ENCODE measurements at regions not wholly inside any gene's neighbourhood (a gene's known extent, or its start where the extent isn't known, plus 50 kb on each side); places are given as distances from the start of the nearest gene placed in this dataset.
"Not testable (repeated sequence)": the region's sequence is repeated elsewhere in the genome, so short reads cannot be mapped to it uniquely, and the experiment has no call there.

GRCh38 chr21:6101588-6101987 is 4419.8 kb upstream of the TPTE start:
- intact Hi-C loops (cut with micrococcal nuclease); H4K20me1 ChIP-seq (ENCODE audit: insufficient read depth, low read length); H2AFZ ChIP-seq (ENCODE audit: insufficient read depth, low read depth, low read length, poor library complexity, severe bottlenecking); H3K79me2 ChIP-seq (ENCODE audit: insufficient read depth, low read length); H3K4me1 ChIP-seq (ENCODE audit: control insufficient read depth in 1 of 2, insufficient read depth in 2 of 2, low read length in 2 of 2); H3K9me3 ChIP-seq (replicated peaks in 1 of 2; ENCODE audit: control insufficient read depth in 1 of 2, insufficient read depth in 1 of 2, low read length in 2 of 2); H3K4me3 Mint-ChIP-seq; H3K36me3 Mint-ChIP-seq; H3K27ac ChIP-seq (ENCODE audit: low read depth in 1 of 2, low read length in 2 of 2); H3K36me3 ChIP-seq (replicated peaks in 1 of 2; ENCODE audit: control insufficient read depth in 1 of 2, insufficient read depth in 2 of 2, low read length in 2 of 2); H3K9me3 Mint-ChIP-seq; H3K4me2 ChIP-seq (replicated peaks; ENCODE audit: extremely low read depth, low read length, poor library complexity, severe bottlenecking); H3K9ac ChIP-seq (ENCODE audit: insufficient read depth, low read length, poor library complexity, severe bottlenecking); H3K4me3 ChIP-seq (replicated peaks in 1 of 3; ENCODE audit: low read depth in 2 of 3, low read length in 3 of 3); H3K27ac Mint-ChIP-seq; H3K4me1 Mint-ChIP-seq; H3K27me3 ChIP-seq (ENCODE audit: control insufficient read depth in 2 of 2, insufficient read depth in 2 of 2, low read length in 2 of 2); DNase-seq; H3K27me3 Mint-ChIP-seq (ENCODE audit: low read depth in 3 of 3): not testable (repeated sequence)
- WGBS (ENCODE audit: insufficient coverage): no CpG with 5 or more reads among the region's 9 CpGs

- H3K27ac Mint-ChIP-seq; DNase-seq; H3K9me3 Mint-ChIP-seq; H3K4me1 Mint-ChIP-seq; H3K4me2 ChIP-seq (replicated peaks; ENCODE audit: extremely low read depth, low read length, poor library complexity, severe bottlenecking); H3K27me3 ChIP-seq (ENCODE audit: control insufficient read depth in 2 of 2, insufficient read depth in 2 of 2, low read length in 2 of 2); H3K36me3 ChIP-seq (replicated peaks in 1 of 2; ENCODE audit: control insufficient read depth in 1 of 2, insufficient read depth in 2 of 2, low read length in 2 of 2); H3K27me3 Mint-ChIP-seq (ENCODE audit: low read depth in 3 of 3); intact Hi-C loops (cut with micrococcal nuclease); H3K36me3 Mint-ChIP-seq; H2AFZ ChIP-seq (ENCODE audit: insufficient read depth, low read depth, low read length, poor library complexity, severe bottlenecking); H3K4me1 ChIP-seq (ENCODE audit: control insufficient read depth in 1 of 2, insufficient read depth in 2 of 2, low read length in 2 of 2); H3K9ac ChIP-seq (ENCODE audit: insufficient read depth, low read length, poor library complexity, severe bottlenecking); H3K4me3 ChIP-seq (replicated peaks in 1 of 3; ENCODE audit: low read depth in 2 of 3, low read length in 3 of 3); H3K27ac ChIP-seq (ENCODE audit: low read depth in 1 of 2, low read length in 2 of 2); H3K4me3 Mint-ChIP-seq; H3K79me2 ChIP-seq (ENCODE audit: insufficient read depth, low read length); H3K9me3 ChIP-seq (replicated peaks in 1 of 2; ENCODE audit: control insufficient read depth in 1 of 2, insufficient read depth in 1 of 2, low read length in 2 of 2); H4K20me1 ChIP-seq (ENCODE audit: insufficient read depth, low read length): not testable (repeated sequence)
- no CpG with 5 or more reads among the region's 8 CpGs for WGBS (ENCODE audit: insufficient coverage)
These were observed 4416.8 kb upstream of the TPTE start for GRCh38 chr21:6104546-6104945.

GRCh38 chr21:6106686-6107567 is 4414.5 kb upstream of the TPTE start:
- not testable (repeated sequence) for DNase-seq

GRCh38 chr21:6108894-6109293 is 4412.5 kb upstream of the TPTE start:
- H3K4me3 ChIP-seq (replicated peaks in 1 of 3; ENCODE audit: low read depth in 2 of 3, low read length in 3 of 3); H3K4me3 Mint-ChIP-seq; H3K27me3 ChIP-seq (ENCODE audit: control insufficient read depth in 2 of 2, insufficient read depth in 2 of 2, low read length in 2 of 2); H3K9me3 Mint-ChIP-seq; H3K9me3 ChIP-seq (replicated peaks in 1 of 2; ENCODE audit: control insufficient read depth in 1 of 2, insufficient read depth in 1 of 2, low read length in 2 of 2); H2AFZ ChIP-seq (ENCODE audit: insufficient read depth, low read depth, low read length, poor library complexity, severe bottlenecking); H3K36me3 Mint-ChIP-seq; H3K27ac ChIP-seq (ENCODE audit: low read depth in 1 of 2, low read length in 2 of 2); H4K20me1 ChIP-seq (ENCODE audit: insufficient read depth, low read length); H3K4me1 ChIP-seq (ENCODE audit: control insufficient read depth in 1 of 2, insufficient read depth in 2 of 2, low read length in 2 of 2); H3K27ac Mint-ChIP-seq; H3K4me2 ChIP-seq (replicated peaks; ENCODE audit: extremely low read depth, low read length, poor library complexity, severe bottlenecking); DNase-seq; H3K9ac ChIP-seq (ENCODE audit: insufficient read depth, low read length, poor library complexity, severe bottlenecking); intact Hi-C loops (cut with micrococcal nuclease); H3K36me3 ChIP-seq (replicated peaks in 1 of 2; ENCODE audit: control insufficient read depth in 1 of 2, insufficient read depth in 2 of 2, low read length in 2 of 2); H3K79me2 ChIP-seq (ENCODE audit: insufficient read depth, low read length); H3K4me1 Mint-ChIP-seq; H3K27me3 Mint-ChIP-seq (ENCODE audit: low read depth in 3 of 3): not testable (repeated sequence)
- WGBS (ENCODE audit: insufficient coverage): no CpG with 5 or more reads among the region's 6 CpGs

More at GRCh38 chr21:6106686-6107567, 4414.5 kb upstream of the TPTE start:
- H3K9ac ChIP-seq (ENCODE audit: insufficient read depth, low read length, poor library complexity, severe bottlenecking); H3K4me1 Mint-ChIP-seq; H3K9me3 ChIP-seq (replicated peaks in 1 of 2; ENCODE audit: control insufficient read depth in 1 of 2, insufficient read depth in 1 of 2, low read length in 2 of 2); H3K4me2 ChIP-seq (replicated peaks; ENCODE audit: extremely low read depth, low read length, poor library complexity, severe bottlenecking); H3K4me1 ChIP-seq (ENCODE audit: control insufficient read depth in 1 of 2, insufficient read depth in 2 of 2, low read length in 2 of 2); H3K36me3 Mint-ChIP-seq; H3K4me3 Mint-ChIP-seq; H3K27ac Mint-ChIP-seq; H2AFZ ChIP-seq (ENCODE audit: insufficient read depth, low read depth, low read length, poor library complexity, severe bottlenecking); H3K27ac ChIP-seq (ENCODE audit: low read depth in 1 of 2, low read length in 2 of 2); H4K20me1 ChIP-seq (ENCODE audit: insufficient read depth, low read length); intact Hi-C loops (cut with micrococcal nuclease); H3K36me3 ChIP-seq (replicated peaks in 1 of 2; ENCODE audit: control insufficient read depth in 1 of 2, insufficient read depth in 2 of 2, low read length in 2 of 2); H3K9me3 Mint-ChIP-seq; H3K27me3 Mint-ChIP-seq (ENCODE audit: low read depth in 3 of 3); H3K79me2 ChIP-seq (ENCODE audit: insufficient read depth, low read length); H3K27me3 ChIP-seq (ENCODE audit: control insufficient read depth in 2 of 2, insufficient read depth in 2 of 2, low read length in 2 of 2); H3K4me3 ChIP-seq (replicated peaks in 1 of 3; ENCODE audit: low read depth in 2 of 3, low read length in 3 of 3): not testable (repeated sequence)
- no CpG with 5 or more reads among the region's 26 CpGs for WGBS (ENCODE audit: insufficient coverage)
